ENCODE measurements at regions not wholly inside any gene's neighbourhood (a gene's known extent, or its start where the extent isn't known, plus 50 kb on each side); places are given as distances from the start of the nearest gene placed in this dataset.

DNA sequence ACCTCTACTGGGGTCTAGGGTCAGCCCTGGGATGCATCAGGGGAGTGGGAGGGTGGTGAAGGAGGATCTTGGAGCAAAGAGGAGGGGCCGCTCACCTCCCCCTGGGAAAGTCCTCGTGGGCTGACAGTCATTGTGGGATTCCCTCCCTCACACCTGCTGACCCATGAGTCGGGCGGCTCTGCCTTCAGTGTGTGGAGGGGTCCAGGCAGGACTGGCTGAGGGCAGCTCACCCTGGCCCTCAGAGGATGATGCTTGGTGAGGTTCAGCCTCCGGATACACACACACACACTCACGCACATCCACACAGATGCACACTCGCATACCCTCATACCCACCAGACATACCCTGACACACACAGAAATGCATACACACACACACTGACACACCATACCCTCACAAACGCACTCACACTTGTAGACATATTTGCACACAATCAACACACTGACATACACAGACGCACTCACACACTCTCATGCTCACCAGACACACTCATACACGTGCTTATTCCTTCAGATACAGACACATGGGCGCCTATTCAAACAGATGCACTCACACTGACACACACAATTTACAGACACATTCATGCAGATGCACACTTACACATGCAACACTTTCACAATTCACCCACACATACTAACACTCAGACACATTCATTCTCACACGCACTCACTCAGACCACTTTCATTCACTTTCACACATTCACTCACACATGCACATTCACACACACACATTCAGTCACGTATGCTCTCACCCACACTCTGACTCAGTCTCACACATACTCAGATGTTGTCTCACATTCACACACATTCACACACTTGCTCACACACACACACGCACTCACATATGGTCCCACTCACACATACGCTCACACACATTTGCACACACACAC, 105.1 kb upstream of the RPL38 start:
- DNase-seq = no peak

DNA sequence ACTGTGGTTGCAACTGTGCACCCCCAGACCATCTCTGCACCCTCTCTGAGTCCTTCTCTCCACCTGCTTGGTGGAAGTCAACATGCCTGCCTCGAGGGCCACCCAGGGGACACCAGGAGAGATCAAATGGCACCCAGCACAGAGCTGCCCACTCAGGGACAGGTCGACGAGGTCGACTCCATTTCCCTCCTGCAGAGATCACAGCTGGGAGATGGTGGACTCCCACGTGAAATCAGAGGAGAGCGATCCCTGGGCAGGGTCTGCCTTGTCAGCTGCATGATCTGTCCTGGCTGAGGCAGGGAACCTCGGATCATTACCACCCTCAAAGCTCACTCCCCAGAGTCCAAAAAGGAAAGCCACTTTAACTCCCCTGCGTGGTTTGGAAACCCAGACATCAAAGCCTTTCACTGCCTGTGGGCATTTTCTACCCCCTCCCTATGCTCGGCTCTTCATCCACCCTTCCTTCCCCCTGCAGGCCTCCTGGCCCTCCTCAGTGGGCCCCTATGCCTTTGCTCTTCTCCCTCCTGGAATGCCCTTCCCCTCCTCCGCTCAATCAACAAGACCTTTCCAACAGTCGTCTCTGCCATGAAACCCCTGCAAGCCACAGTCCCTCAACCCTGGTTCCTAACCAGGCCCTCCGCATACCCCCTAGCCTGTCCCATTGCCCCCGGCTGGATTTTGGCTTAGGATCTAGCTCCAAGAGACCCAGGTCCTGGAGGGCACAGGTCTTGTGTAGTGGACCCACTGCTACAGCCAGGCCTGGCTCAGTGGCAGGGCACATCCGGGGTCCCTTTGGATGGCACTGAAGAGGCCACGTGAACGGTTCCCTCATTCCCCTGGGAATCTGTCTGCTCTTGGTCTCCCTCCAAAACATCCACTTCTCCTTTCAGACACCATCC, 103.8 kb upstream of the RPL38 start:
- DNase-seq = no peak

DNA sequence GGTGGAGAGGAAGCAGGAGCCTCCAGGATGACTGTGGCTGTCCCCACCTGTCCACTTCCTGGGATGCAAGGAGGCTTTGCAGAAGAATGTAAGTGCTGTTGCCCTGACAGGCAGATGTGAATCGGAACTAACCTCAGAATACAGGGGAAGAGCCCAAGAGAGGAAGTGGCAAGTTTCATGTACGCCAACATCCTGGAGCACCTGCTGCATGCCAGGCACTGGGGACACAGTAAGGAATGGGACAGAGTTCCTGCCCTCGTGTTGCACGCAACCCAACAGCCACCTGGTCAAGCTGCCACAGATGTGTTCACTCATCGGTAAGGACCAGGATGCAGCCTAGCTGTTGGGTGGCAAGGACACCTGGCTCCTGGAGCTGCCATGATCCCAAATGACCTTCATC, 98.6 kb upstream of the RPL38 start:
- no peak for DNase-seq

DNA sequence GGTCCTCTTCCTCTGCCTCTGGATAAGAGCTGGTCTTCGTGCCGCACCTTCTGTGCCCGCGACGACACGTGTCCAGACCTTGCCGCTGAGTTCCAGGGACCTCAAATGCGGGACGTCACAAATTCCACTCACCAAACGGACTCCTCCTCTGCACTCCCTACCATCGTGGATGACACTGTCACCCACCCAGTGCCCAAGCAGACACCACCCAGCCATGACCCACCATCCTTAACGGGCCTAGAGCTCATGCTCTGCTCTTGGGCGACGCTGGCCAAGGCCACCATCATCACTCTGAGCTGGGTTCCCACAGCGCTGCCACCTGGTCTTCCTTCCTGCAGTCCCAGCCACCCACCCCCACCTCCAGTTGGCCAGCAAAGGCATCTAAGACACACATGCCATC, 96.4 kb upstream of the RPL38 start:
- DNase-seq = no peak

DNA sequence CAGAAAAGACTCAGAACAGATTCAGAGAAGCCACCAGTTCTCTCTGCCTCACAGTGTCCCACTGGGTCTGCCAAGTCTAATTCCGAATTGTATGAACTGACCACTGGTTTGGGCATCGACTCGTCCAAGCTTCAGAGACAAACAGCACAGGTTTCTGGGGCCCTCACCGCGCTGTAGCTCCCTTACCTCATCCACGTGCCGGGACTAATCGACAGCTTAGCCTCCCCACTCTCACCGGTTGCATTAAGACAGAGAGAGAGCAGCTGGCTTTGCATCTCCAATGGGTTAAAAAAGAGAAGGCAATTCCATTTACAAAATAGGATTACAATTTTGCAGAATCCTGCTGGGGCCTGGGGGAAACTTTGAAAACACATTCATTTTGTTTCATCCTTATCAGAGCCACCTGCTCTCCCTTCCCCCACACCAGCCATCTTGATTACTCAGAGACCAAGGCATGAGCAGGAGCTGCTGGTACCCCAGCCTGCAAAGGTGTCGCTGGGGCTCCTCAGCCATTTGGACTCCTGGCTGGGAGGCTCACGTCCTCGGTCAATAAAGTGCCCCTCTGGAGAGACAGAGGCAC, 95.3 kb upstream of the RPL38 start:
- DNase-seq = no peak

DNA sequence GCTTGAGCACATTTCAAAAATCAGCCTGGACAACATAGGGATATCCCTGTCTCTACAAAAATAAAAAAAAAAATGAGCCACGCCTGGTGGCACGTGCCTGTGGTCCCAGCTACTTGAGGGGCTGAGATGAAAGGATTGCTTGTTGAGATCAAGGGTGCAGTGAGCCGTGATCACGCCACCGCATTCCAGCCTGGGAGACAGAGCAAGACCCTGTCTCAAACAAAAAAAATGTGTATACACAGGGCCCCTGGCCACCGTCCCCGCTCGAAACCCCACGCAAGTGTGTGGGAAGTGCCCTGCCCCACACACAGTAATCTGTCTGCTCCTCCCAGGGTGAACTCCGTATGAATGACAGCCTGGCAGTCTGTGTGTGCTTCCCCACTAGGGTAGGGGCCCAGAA, 93.0 kb upstream of the RPL38 start:
- DNase-seq = no peak

DNA sequence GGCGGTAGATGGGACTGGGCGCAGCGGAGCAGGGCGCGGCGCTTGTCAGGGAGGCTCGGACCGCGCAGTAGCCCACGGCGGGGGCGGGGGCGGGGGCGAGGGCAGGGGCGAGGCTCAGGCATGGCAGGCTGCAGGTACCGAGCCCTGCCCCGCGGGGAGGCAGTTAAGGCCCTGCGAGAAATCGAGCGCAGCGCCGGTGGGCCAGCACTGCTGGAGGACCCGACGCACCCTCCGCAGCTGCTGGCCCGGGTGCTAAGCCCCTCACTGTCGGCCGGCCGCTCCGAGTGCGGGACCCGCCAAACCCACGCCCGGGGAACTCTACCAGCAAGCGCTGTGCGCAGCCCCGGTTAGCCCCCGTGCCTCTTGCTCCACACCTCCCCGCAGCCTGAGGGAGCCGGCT, 90.2 kb upstream of the RPL38 start:
- DNase-seq = no peak

DNA sequence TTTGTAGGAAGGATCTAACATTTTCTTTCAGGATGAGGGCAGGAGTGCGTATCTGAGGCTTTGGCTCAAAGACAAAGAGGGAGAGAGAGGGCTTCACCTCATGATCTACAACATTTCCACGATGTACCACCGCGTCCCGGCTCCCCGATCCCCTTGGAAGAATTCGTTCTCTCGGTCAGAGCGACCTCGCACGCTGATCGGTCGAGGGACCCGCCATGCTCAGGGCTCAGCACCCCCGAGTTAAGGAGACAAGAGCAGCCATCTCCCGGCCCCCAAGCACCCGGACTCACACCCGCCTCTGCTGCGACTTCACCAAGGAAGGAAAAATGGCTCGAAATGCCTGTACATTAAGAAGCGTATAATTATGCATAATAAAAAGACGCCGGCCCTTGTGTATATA, 89.5 kb upstream of the RPL38 start:
- DNase-seq = no peak

DNA sequence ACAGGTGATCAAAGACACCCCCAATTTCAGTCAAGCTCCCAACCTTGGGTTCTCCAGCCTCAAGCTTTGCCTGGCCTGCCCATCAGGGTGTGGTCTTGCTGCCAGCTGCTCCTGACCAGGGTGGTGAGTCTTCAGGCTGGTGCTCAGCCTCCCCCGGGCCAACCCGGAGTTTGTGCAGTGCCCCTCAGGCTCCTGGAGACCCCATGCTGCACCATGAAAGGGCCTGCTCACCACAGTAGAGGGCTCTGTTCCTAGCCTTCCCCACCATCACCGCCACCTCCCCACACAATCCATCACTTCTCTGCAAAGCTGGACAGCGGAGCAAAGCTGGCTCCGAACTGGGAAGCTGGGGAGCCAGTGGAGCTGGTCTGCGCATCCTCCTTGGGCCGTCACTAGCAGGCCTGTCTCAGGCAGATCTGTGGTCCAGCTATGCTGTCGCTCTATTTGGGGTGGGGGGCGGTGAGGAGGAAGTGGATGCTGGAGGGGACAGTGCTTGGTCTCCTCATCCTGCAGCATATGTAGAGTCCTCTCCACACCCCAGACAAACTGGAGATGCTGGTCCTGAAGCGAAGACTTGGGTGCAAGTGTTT, 88.5 kb upstream of the RPL38 start:
- no peak for DNase-seq

DNA sequence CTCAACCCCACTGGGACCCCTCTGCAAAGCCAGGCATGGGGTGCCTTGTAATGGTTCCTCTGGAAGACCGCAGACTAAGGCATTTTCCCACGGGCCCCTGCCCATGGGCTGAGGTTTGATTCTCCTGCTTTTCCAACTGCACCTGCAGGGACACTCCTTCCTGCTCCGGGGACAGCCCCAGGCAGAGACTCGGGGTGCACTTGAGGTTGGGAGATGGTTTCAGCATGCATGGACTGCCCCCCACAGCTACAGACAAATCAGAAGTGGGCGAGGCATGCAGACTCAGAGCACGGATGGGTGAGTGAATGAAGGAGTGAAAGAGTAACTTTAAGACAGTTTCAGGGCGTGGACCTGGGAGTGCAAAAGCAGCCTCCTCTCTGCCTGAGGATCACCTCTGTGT, 87.9 kb upstream of the RPL38 start:
- no peak for DNase-seq

DNA sequence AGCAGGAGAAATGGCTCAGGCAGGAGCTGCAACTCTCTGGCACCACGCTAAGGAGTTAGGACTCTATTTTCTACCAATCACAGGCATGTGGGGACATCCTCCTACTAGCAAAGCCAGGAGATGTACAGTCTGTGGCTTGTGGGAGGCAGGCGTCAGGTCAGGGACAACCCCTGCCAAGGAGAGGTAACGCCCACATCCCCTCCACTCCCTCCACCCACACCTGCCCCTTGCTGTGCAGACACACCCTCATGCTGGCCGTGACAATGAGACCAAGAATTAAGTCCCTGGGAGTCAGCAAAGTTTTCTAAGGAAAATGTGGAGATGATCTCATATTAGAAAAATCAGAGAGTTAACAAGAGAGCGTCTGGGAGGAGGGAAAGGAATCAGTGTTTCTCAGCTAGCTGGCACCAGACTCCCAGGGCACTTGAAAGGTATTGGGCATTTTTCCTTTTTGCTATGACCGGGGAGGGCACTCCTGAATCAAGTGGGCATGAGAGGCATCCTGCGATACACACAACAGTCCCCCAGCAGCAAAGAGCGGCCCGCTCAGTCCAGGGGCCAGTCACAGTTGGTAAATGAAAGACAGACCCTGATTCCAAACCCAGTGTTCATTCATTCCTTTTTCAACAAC, 87.3 kb upstream of the RPL38 start:
- no peak for DNase-seq

DNA sequence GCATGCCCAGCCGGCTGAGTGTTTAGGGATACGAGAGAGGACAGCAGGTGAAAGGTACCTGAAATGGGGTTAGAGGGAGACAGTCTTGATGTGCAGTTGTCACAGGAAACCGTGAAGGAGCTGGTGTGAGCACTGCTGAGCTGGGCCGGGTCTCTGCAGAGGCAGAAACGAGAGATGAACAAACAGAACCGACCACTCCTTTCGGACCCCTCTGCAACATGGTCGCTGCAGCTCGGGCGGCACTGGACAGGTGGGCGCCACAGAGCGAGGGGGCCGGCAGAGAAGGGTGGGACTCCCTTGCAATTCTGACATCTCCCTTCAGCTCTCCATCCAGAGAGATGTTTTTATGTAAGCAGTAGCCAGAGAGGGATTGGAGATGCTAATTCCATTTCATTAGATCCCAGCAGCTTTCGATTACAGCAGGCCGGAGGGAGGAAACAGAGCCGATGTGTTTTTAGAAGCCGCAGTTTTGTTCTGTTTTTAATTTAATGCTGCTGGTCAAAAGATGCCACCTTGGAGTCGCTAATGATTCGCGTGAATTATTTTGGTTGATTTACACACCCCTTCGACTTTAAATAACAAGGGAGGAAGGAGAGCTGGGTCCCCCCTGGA, 86.3 kb upstream of the RPL38 start:
- DNase-seq = no peak

DNA sequence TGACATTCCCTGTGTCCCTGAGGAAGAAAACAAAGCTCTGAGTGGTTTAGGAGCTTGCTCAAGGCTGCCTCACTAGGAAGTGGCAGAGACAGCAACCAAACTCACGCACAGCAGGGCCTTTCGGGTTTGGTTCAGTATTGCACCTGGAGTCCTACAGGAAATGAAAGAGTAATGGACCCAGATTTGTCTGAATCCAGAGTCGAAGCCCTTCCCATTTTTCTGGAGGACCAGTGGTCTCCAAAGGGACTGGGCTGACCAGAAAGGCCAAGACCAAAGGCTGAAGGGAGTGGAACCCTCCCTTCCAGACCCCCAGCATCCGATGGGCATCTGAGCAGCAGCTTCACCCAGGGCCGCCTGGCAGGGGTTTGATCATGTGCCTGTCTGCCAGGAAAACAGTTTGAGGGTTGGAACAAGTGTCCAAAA, 85.5 kb upstream of the RPL38 start:
- no peak for DNase-seq

DNA sequence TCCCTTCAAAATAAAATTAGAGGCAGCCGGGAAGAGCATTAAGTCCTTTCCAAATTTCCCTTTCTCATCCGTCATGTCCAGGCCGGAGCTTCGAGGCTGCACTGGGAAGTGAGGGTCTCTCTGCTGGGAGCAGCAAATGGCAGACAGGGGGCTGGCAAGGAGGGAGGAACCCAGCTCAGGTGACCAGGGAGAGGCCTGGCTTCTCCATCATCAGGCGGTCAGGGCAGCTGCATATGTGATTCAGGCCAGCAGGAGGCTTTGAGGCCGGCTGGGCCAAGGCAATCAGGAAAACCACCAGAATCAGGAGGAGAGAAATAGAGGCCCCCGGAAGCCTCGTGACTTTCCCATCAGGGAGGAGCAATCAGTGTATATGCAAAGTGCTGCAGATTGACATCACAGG, 85.0 kb upstream of the RPL38 start:
- DNase-seq = no peak

DNA sequence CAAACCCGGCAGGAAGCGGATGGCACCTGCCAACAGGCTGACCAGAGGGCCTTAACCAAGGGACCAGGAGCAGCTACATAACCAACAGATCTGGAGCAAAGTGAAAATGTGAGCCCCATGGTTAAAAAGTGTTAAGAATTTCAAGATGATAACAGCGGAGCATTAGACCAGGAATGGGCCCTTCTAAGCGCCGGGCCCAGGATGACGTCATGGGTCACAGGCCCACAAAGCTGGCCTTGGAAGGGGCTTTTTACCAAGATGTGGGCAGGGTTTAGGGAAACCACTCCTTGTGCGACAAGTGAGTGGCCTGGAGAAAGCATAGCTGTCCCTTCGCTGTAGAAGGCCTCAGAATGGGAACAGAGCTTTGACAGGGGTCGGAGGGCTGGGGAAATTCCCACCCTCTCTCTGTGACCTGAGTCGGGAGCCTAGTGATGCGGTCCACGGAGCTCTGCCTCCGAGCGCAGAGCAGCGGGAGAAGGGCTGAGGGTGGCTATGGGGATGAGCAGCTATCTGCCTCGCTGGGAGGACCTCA, 84.4 kb upstream of the RPL38 start:
- DNase-seq = no peak

DNA sequence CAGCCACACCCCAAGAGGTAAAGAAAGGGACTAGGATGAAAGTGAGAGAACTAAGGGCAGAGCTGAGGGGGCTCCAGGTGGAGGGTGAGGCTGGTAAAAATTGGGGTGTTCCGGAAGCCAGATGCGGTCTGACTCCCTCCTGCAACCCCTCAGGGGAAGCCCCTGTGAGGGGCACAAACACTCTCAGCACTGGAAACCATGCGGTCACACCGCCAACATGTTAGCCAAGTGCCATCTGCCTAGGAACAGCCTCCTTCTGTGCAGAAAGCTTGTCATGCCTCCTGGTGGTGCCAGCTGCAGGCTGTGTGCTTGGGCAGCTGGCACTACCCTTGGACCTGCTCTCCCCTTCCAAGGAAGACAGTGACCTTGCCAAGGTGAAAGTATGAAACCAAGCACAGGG, 83.5 kb upstream of the RPL38 start:
- no peak for DNase-seq

DNA sequence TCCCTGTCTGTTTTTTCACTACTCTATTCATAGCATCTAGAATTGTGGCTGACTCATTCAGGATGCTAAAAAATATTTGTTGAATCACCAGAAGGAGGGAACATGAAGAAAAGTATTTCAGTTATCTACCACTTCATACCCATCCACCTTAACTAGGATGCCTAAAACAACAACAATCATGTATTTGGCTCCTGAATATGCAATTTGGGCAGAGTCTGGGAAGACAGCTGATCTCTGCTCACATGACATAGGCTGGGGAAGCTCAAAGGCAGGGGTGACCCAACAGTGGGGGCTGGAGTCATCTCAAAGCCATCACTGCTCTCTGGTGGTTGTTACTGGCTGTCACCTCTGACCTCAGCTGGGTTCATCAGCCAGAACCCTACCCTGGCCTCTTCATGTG, 80.1 kb upstream of the RPL38 start:
- no peak for DNase-seq

DNA sequence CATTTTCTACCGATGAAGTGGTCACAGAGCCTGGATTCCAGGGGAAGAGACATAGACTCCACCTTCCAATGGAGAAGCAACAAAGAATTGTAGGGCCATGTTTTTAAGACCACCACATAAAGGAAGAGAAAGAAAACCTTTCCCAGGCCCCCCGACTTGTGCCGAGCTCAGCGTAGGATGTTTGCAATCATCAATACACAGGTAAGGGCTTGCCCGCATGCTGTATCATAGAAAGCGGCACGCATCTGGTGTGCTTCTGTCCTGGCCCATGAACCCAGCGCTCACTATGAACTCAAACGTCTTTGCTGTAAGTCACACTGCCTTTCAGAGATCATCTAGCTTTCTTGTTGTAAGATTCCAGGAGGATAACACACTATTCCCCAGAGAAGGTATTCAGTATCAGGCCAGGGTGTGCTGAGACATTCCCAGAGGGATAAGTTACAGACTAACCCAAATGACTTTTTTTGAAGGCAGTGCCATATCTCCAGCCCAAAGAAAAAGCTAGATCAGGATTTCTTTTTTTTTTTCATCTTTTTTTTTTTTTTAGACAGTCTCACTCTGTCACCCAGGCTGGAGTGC, 79.5 kb upstream of the RPL38 start:
- no peak for DNase-seq

DNA sequence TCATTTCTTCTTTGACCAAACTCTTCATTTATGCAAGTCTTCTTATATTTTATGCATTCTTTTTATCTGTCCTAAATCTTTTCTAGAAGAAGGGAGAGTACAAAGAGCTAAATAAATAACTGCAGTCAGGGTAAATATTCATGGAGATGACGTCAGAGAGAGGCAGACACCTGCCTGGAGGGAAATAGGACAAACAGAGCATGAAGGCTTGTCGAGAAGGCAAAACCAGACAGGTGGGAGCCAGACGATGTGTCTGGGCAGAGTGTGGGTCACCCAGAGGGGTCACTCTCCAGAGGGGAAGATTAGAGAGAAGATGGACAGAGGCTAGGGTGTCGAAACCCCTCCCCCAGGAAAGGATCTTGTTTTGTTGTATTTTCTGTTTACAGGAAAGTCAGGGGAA, 78.3 kb upstream of the RPL38 start:
- DNase-seq = no peak

DNA sequence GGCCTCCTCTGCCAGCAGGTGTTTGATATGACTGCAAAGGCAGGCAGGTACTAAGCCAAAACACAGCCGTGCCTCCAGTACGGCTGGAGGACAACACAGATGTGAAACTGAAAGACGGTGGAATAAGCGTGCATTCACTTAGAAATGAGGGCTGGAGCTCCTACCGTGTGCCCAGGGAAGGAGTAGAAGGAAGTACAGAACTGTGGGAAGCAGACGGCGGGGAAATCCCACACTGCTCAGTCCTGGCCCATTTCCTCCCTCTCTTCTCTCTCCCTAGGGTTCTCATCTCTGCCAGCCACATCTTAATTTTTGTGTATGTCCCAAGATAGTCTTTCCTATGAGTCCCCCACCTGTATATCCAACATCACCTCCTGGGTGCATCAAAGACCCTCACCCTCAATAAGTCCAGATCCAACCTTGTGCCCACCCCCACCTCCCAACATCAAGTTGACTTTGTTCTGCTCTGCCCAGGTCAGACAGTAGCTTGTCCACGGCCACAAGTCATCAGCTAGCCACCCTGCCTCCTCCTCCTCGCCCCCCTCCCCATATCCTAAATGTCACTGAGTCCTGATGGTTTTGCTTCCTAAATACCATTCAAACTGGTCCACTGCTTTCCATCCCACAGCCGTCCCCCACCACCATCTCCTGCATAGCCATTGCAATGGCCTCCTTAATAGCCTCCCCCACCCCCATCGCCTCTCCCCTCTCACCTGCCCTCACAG, 77.1 kb upstream of the RPL38 start:
- no peak for DNase-seq

DNA sequence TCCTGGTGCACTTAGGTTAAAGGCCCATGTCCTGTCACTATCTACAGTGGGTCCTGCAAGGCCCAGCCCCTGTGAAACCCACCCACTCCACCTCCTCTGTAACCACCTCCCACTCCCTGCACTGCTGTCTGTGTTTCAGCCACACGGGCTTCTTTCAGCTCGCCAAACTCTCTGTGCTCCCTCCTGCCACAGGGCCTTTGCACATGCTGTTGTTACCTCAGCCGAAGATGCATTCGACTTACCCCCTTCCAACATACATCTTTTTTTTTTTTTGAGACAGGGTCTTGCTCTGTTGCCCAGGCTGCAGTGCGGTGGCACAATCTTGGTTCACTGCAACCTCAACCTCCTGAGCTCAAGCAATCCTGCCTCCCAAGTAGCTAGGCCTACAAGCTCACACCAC, 76.5 kb upstream of the RPL38 start:
- DNase-seq = no peak
